Right atrium auricular region (tissue), 2 donors: ENCODE measurements at regions not wholly inside any gene's neighbourhood (a gene's known extent, or its start where the extent isn't known, plus 50 kb on each side); places are given as distances from the start of the nearest gene placed in this dataset.

ENCODE experiments used
- DNase-seq: peaks from one replicate; pipeline ENCODE4 v3.0.0-alpha.2; 2019; ENCODE audit warnings: low spot score
- H3K27ac ChIP-seq, 2 donors: fragments of 200-600 bp; sonication (generic); 1 replicate in 1 of 2; 2 replicates in 1 of 2; pipeline ENCODE4 v1.5.1; 2016 to 2019
- H3K27me3 ChIP-seq, 2 donors: fragments of 200-600 bp; sonication (generic); one replicate each; pipeline versions ENCODE4 v1.5.1 to v1.6.0; 2017 to 2019
- H3K36me3 ChIP-seq: fragments of 200-600 bp; sonication (generic); one replicate; pipeline ENCODE4 v1.5.1; 2016
- H3K4me1 ChIP-seq, 2 donors: fragments of 200-600 bp; sonication (generic); one replicate each; pipeline versions ENCODE4 v1.5.1 to v1.6.0; 2017 to 2019
- H3K4me3 ChIP-seq, 2 donors: fragments of 200-600 bp; sonication (generic); 1 replicate in 1 of 2; 2 replicates in 1 of 2; pipeline ENCODE4 v1.5.1; 2017 to 2019; ENCODE audit warnings: mild to moderate bottlenecking in 1 of 2, moderate library complexity in 1 of 2
- H3K9me3 ChIP-seq, 2 donors: fragments of 200-600 bp; sonication (generic); one replicate each; pipeline ENCODE4 v1.5.1; 2019
- CTCF ChIP-seq, 2 donors: fragments of 200-600 bp; sonication (generic); IDR thresholded peaks; one replicate each; pipeline ENCODE4 v1.5.1; 2019; ENCODE audit warnings: antibody characterized with exemption in 2 of 2

- Histone ChIP-seq H3K4me3 (no peak overlapping the region), H3K36me3 (no peaks in the 10 kb centered on the region), H3K27ac (no peak overlapping the region), H3K4me1 (no peaks in the 10 kb centered on the region), H3K9me3 (no peaks in the 10 kb centered on the region), H3K27me3 (no peaks in the 10 kb centered on the region)
- DNase-seq: no peak
- TF ChIP-seq CTCF (IDR thresholded peaks at IDR 0.05): no peak
These were observed 404.1 kb upstream of the ST6GAL2 start for GRCh38 chr2:107290041-107290440.

- Histone ChIP-seq H3K27me3 (no peaks in the 10 kb centered on the region), H3K4me1 (no peaks in the 10 kb centered on the region), H3K9me3 (no peaks in the 10 kb centered on the region), H3K36me3 (no peaks in the 10 kb centered on the region), H3K4me3 (no peak overlapping the region), H3K27ac (no peak overlapping the region)
- TF ChIP-seq CTCF (IDR thresholded peaks at IDR 0.05): no peak
- no peak for DNase-seq
These were observed 418.0 kb upstream of the ST6GAL2 start for GRCh38 chr2:107303964-107304363.

DNA sequence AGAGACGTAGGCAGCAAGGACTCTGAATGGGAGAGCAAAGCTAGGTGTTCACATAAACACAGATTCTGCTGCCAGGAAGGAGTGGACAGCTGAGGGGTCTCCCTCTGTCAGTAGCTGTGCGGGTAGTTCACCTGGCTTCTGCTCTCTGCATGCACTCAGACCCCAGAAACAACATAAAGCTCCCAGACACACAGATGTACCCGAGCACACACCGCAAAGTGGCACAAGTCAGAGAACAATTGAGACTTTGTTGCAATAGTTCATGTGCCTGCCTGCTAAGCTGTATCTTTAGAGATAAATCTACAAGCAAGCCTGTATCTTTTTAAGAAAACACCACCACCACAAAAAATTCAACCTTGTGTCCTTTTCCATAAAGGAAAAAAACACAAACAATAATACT, 420.0 kb upstream of the ST6GAL2 start:
- Histone ChIP-seq H3K27ac (no peak overlapping the region), H3K27me3 (no peaks in the 10 kb centered on the region), H3K36me3 (no peaks in the 10 kb centered on the region), H3K4me1 (no peaks in the 10 kb centered on the region), H3K4me3 (no peak overlapping the region), H3K9me3 (no peaks in the 10 kb centered on the region)
- no peak for TF ChIP-seq CTCF (IDR thresholded peaks at IDR 0.05)
- DNase-seq: no peak

GRCh38 chr2:107306881-107307280, 420.9 kb upstream of the ST6GAL2 start:
- H3K27ac ChIP-seq: no peak overlapping the region
- H3K9me3 ChIP-seq: no peaks in the 10 kb centered on the region
- H3K27me3 ChIP-seq: no peaks in the 10 kb centered on the region
- no peak overlapping the region for H3K4me3 ChIP-seq
- no peak for TF ChIP-seq CTCF (IDR thresholded peaks at IDR 0.05)
- H3K4me1 ChIP-seq: no peaks in the 10 kb centered on the region
- no peaks in the 10 kb centered on the region for H3K36me3 ChIP-seq
- no peak for DNase-seq

DNA sequence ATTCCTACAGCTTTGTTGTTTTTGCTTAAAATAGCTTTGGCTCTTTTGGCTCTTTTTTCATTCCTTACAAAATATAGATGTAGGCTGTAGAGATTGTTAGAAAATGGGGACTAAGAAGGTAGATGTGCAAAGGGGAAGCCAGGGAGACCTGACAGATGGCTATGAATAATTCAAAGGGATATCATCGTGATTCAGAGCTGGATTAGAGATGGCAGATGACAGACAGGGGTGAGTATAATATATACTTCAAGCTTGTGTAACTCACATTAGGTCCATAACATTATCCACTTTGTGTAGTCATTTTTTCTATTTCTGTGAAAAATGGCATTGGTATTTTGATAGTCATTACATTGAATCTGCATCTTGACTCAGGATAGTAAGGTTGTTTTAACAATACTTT, 422.9 kb upstream of the ST6GAL2 start:
- TF ChIP-seq CTCF (IDR thresholded peaks at IDR 0.05): no peak
- no peak overlapping the region for H3K27ac ChIP-seq
- no peak overlapping the region for H3K4me3 ChIP-seq
- DNase-seq: no peak
- H3K27me3 ChIP-seq: no peaks in the 10 kb centered on the region
- no peaks in the 10 kb centered on the region for H3K36me3 ChIP-seq
- no peaks in the 10 kb centered on the region for H3K4me1 ChIP-seq
- H3K9me3 ChIP-seq: no peaks in the 10 kb centered on the region

- no peak for DNase-seq
- no peak overlapping the region for H3K27ac ChIP-seq
- no peaks in the 10 kb centered on the region for H3K9me3 ChIP-seq
- no peaks in the 10 kb centered on the region for H3K4me1 ChIP-seq
- no peak overlapping the region for H3K4me3 ChIP-seq
- H3K27me3 ChIP-seq: no peaks in the 10 kb centered on the region
- no peaks in the 10 kb centered on the region for H3K36me3 ChIP-seq
- no peak for TF ChIP-seq CTCF (IDR thresholded peaks at IDR 0.05)
These were observed 426.3 kb upstream of the ST6GAL2 start for GRCh38 chr2:107312240-107312639.
